ENCODE measurements at regions not wholly inside any gene's neighbourhood (a gene's known extent, or its start where the extent isn't known, plus 50 kb on each side); places are given as distances from the start of the nearest gene placed in this dataset.

- H3K27ac ChIP-seq: no peak overlapping the region
- H3K27me3 ChIP-seq: no peaks in the 10 kb centered on the region
- no peak for DNase-seq (ENCODE audit: low spot score in 2 of 2)
- TF ChIP-seq CTCF (IDR thresholded peaks at IDR 0.05): no peak
- H3K9me3 ChIP-seq: peaks cover 0 to 3% of the 10 kb centered on the region in 2 donors
- no peaks in the 10 kb centered on the region for H3K36me3 ChIP-seq
- intact Hi-C loops (cut with DNase I): no loop called here
- no peaks in the 10 kb centered on the region for H3K4me1 ChIP-seq
- no peak overlapping the region for H3K4me3 ChIP-seq
These were observed 53.2 kb upstream of the TFEC start for GRCh38 chr7:116083796-116084195.

GRCh38 chr7:116086547-116087045, 56.0 kb upstream of the TFEC start:
- H3K27ac ChIP-seq: no peak overlapping the region
- no peaks in the 10 kb centered on the region for H3K27me3 ChIP-seq
- no peak for TF ChIP-seq CTCF (IDR thresholded peaks at IDR 0.05)
- no peaks in the 10 kb centered on the region for H3K9me3 ChIP-seq
- H3K4me3 ChIP-seq: no peak overlapping the region
- DNase-seq (ENCODE audit: low spot score in 2 of 2): no peak
- no peaks in the 10 kb centered on the region for H3K4me1 ChIP-seq
- intact Hi-C loops (cut with DNase I): no loop called here
- no peaks in the 10 kb centered on the region for H3K36me3 ChIP-seq

GRCh38 chr7:116087291-116087690, 56.7 kb upstream of the TFEC start:
- H3K4me1 ChIP-seq: no peaks in the 10 kb centered on the region
- H3K4me3 ChIP-seq: no peak overlapping the region
- H3K27me3 ChIP-seq: no peaks in the 10 kb centered on the region
- no peak for TF ChIP-seq CTCF (IDR thresholded peaks at IDR 0.05)
- DNase-seq (ENCODE audit: low spot score in 2 of 2): no peak
- no peaks in the 10 kb centered on the region for H3K9me3 ChIP-seq
- no peaks in the 10 kb centered on the region for H3K36me3 ChIP-seq
- H3K27ac ChIP-seq: no peak overlapping the region
- intact Hi-C loops (cut with DNase I): no loop called here

- Histone ChIP-seq H3K36me3 (no peaks in the 10 kb centered on the region), H3K4me1 (no peaks in the 10 kb centered on the region), H3K9me3 (no peaks in the 10 kb centered on the region), H3K4me3 (no peak overlapping the region), H3K27me3 (no peaks in the 10 kb centered on the region), H3K27ac (no peak overlapping the region)
- DNase-seq (ENCODE audit: low spot score in 2 of 2): no peak
- intact Hi-C loops (cut with DNase I): no loop called here
- TF ChIP-seq CTCF (IDR thresholded peaks at IDR 0.05): no peak
These were observed 57.4 kb upstream of the TFEC start for GRCh38 chr7:116087984-116088383.

DNA sequence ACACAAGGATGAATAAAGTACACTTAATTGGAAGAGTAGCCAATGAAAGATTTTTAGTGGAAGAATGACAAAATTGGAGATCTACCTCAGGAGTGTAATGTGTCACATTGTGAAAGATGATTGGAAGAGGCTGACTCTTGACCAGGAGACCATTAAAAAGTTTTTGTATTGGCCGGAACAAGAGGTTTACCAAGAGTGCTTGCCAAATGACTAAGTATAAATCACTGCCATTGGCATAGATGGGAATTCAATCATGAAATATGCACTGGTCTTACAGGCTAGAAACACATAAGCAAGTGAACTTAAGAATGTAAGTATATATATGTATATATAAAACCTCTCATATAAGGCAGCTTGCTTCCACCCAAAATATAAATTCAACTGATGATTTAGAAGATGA, 58.7 kb upstream of the TFEC start:
- Histone ChIP-seq H3K4me3 (no peak overlapping the region), H3K9me3 (no peaks in the 10 kb centered on the region), H3K27ac (no peak overlapping the region), H3K27me3 (no peaks in the 10 kb centered on the region), H3K4me1 (no peaks in the 10 kb centered on the region), H3K36me3 (no peaks in the 10 kb centered on the region)
- no peak for DNase-seq (ENCODE audit: low spot score in 2 of 2)
- intact Hi-C loops (cut with DNase I): no loop called here
- no peak for TF ChIP-seq CTCF (IDR thresholded peaks at IDR 0.05)

Measured in ascending aorta (tissue), 2 donors.